CD4-positive, alpha-beta memory T cell (primary cell): ENCODE measurements at regions not wholly inside any gene's neighbourhood (a gene's known extent, or its start where the extent isn't known, plus 50 kb on each side); places are given as distances from the start of the nearest gene placed in this dataset.

Experiments used
- CTCF ChIA-PET: fragments of 350-600 bp; sonication (Branson Sonifier 250); formaldehyde crosslinking; loops from one replicate; lab custom pipeline; 2021; ENCODE audit warnings: inconsistent platforms; ENCODE audit not compliant: partially characterized antibody; lab: Charles Lee
- POLR2A ChIA-PET: fragments of 350-600 bp; sonication (Branson Sonifier 250); formaldehyde crosslinking; loops from one replicate; lab custom pipeline; 2021; ENCODE audit not compliant: partially characterized antibody; lab: Charles Lee
- DNase-seq, 5 donors: peaks; one replicate each; pipeline versions ENCODE4 v3.0.0 to v3.0.0-alpha.2; 2020 to 2022; ENCODE audit warnings: mixed read lengths in 1 of 5
- H3K27ac ChIP-seq: one replicate; pipeline ENCODE4 v1.7.0; 2013; ENCODE audit warnings: low read depth, low read length
- H3K27me3 ChIP-seq: 2 replicates; pipeline ENCODE4 v1.7.0; 2013; ENCODE audit warnings: mild to moderate bottlenecking, low read length, moderate library complexity; ENCODE audit not compliant: insufficient read depth
- H3K36me3 ChIP-seq: 2 replicates; pipeline ENCODE4 v1.7.0; 2013; ENCODE audit warnings: mild to moderate bottlenecking, low read length, moderate library complexity; ENCODE audit not compliant: insufficient read depth
- H3K4me1 ChIP-seq: 2 replicates; pipeline ENCODE4 v1.7.0; 2013; ENCODE audit warnings: mild to moderate bottlenecking, low read length, moderate library complexity; ENCODE audit not compliant: insufficient read depth
- H3K4me3 ChIP-seq, 2 donors: one replicate each; pipeline ENCODE4 v1.7.0; 2013; ENCODE audit warnings: low read length in 2 of 2, mild to moderate bottlenecking in 1 of 2
- H3K9me3 ChIP-seq, 2 donors: one replicate each; pipeline ENCODE4 v1.7.0; 2013; ENCODE audit warnings: low read length in 2 of 2, control low read depth in 1 of 2; ENCODE audit not compliant: control insufficient read depth in 1 of 2
- H3K27ac Mint-ChIP-seq, 7 donors: one replicate each; pipeline ENCODE4 v1.8.0; 2020 to 2021; ENCODE audit warnings: mixed read lengths in 7 of 7, mild to moderate bottlenecking in 6 of 7, inconsistent platforms in 3 of 7, moderate library complexity in 3 of 7
- H3K27me3 Mint-ChIP-seq, 2 donors: one replicate each; pipeline ENCODE4 v1.8.0; 2020 to 2021; ENCODE audit warnings: mixed read lengths in 2 of 2
- H3K36me3 Mint-ChIP-seq, 2 donors: one replicate each; pipeline ENCODE4 v1.8.0; 2020 to 2021; ENCODE audit warnings: mixed read lengths in 2 of 2, inconsistent platforms in 1 of 2, mild to moderate bottlenecking in 1 of 2
- H3K4me1 Mint-ChIP-seq, 4 donors: one replicate each; pipeline ENCODE4 v1.8.0; 2020 to 2021; ENCODE audit warnings: mixed read lengths in 4 of 4, mild to moderate bottlenecking in 1 of 4
- H3K4me3 Mint-ChIP-seq, 8 donors: one replicate each; pipeline ENCODE4 v1.8.0; 2020 to 2021; ENCODE audit warnings: mixed read lengths in 8 of 8, mild to moderate bottlenecking in 7 of 8, moderate library complexity in 6 of 8, inconsistent platforms in 3 of 8
- H3K9me3 Mint-ChIP-seq, 8 donors: one replicate each; pipeline ENCODE4 v1.8.0; 2020 to 2021; ENCODE audit warnings: mixed read lengths in 8 of 8, mild to moderate bottlenecking in 5 of 8, inconsistent platforms in 3 of 8, moderate library complexity in 1 of 8
- intact Hi-C: fragments of 100-400 bp; cut with micrococcal nuclease; formaldehyde crosslinking; loops from one replicate; pipeline ENCODE4 v1.15.1; 2023

DNA sequence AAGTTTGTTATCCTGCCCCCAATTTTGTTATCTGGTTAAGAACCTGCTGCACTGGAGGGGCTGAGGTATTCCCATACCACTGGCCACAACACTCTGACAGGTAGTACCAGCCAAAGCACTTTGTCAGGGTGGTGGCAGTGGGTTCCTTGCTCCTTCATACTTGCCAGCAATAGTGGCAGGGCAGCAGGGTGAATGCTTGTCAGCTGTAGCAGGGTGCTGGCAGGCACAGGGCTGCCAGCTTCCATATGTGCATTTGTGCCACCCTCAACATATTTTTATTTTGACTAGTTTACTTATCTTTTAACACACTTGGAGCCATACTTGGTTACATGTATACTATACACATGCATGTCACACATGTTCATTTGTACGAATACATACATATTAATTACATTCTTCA lies 294.0 kb upstream of the VWC2 start:
- intact Hi-C loops, result no loop called here
- H3K9me3 ChIP-seq, result no peaks in the 10 kb centered on the region
- POLR2A ChIA-PET, result no interaction called here
- Mint-ChIP-seq H3K9me3 (peaks cover 0 to 26% (median 5%) of the 10 kb centered on the region in 8 donors), H3K27ac (no peak overlapping the region), H3K36me3 (no peaks in the 10 kb centered on the region), H3K27me3 (no peaks in the 10 kb centered on the region), H3K4me1 (no peaks in the 10 kb centered on the region), H3K4me3 (no peak overlapping the region)
- H3K4me3 ChIP-seq, result no peak overlapping the region
- no peaks in the 10 kb centered on the region for H3K4me1 ChIP-seq
- no peaks in the 10 kb centered on the region for H3K27me3 ChIP-seq
- no peak for DNase-seq
- no peak overlapping the region for H3K27ac ChIP-seq
- CTCF ChIA-PET, result no interaction called here
- no peaks in the 10 kb centered on the region for H3K36me3 ChIP-seq

DNA sequence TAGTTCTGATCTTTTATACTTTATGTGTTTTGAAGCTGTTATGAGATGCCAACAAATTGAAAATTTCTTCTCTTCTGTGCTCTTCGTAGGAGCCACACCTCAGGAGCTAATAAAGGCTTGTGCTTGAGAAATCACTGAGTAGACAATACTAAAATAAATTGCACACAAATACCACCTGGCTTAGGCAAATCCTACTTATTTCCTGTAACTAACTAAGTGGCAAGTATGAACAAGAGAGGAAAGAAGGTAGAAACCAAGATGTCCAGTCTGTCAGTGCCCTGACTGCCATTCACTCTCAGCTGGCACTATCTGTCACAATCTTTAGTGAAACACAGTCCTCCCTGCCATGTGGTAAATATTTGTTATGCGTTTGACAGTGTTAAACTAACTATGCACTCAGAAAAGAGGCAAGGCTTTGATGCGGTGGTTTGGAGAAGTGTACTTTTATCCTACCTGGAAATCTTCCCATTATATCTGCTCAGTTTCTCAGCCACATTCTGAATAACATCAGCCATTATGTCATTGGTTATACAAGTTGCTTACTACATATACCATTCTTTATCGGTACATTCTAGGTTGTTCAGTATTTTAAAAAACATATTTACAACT lies 293.4 kb upstream of the VWC2 start:
- Histone ChIP-seq H3K9me3 (no peaks in the 10 kb centered on the region), H3K36me3 (no peaks in the 10 kb centered on the region), H3K27ac (no peak overlapping the region), H3K4me3 (no peak overlapping the region), H3K4me1 (no peaks in the 10 kb centered on the region), H3K27me3 (no peaks in the 10 kb centered on the region)
- CTCF ChIA-PET, result no interaction called here
- intact Hi-C loops, result no loop called here
- Mint-ChIP-seq H3K27ac (no peak overlapping the region), H3K27me3 (no peaks in the 10 kb centered on the region), H3K4me3 (no peak overlapping the region), H3K4me1 (no peaks in the 10 kb centered on the region), H3K36me3 (no peaks in the 10 kb centered on the region), H3K9me3 (peaks cover 0 to 26% (median 6%) of the 10 kb centered on the region in 8 donors)
- DNase-seq, result no peak
- POLR2A ChIA-PET, result no interaction called here

DNA sequence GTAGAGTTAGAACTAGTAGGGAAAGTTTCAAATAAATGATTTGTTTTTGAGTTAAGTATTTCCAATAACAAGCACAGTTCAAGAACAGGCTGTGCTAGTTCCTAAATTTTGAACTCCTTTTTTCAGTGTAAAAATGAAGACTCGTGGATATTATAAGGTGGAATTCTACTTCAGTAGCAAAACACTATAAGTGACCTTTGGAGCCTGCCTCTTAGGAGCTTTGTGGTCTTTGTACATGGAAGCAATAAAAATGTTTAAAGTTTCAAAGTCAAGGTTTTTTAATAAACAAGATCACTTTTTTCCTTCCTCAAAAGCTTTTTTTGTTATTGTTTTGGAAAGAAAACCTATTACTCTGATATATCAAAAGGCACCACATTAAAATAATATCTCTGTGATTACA lies 292.4 kb upstream of the VWC2 start:
- no peak for DNase-seq
- H3K27me3 ChIP-seq, result no peaks in the 10 kb centered on the region
- no peaks in the 10 kb centered on the region for H3K9me3 ChIP-seq
- no peaks in the 10 kb centered on the region for H3K4me1 Mint-ChIP-seq
- H3K4me3 Mint-ChIP-seq, result no peak overlapping the region
- CTCF ChIA-PET, result no interaction called here
- POLR2A ChIA-PET, result no interaction called here
- no peak overlapping the region for H3K27ac ChIP-seq
- no peak overlapping the region for H3K27ac Mint-ChIP-seq
- H3K36me3 Mint-ChIP-seq, result no peaks in the 10 kb centered on the region
- H3K4me1 ChIP-seq, result no peaks in the 10 kb centered on the region
- intact Hi-C loops, result no loop called here
- H3K4me3 ChIP-seq, result no peak overlapping the region
- H3K27me3 Mint-ChIP-seq, result no peaks in the 10 kb centered on the region
- H3K36me3 ChIP-seq, result no peaks in the 10 kb centered on the region
- H3K9me3 Mint-ChIP-seq, result peaks cover 0 to 23% (median 5%) of the 10 kb centered on the region in 8 donors

DNA sequence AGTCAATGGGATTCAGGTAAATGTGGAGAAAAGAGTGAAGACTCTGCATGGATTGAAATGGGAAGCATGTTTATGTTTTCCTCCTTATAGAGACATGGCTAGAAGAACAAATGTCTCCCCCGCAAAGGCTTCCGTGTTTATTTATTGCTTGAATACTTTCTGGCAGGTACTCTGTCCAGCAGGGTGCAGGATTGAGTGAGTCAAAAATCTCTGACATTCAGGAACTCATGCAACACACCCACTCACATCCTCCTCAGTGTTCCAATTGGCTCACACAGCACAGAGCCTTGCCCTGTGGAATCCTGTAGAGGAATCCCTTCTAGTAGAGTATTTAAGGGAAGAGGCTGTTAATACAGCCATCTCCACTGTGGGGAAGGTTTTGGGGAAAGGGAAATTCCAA lies 290.3 kb upstream of the VWC2 start:
- ChIA-PET POLR2A (no interaction called here), CTCF (no interaction called here)
- Mint-ChIP-seq H3K9me3 (peaks cover 0 to 12% (median 3%) of the 10 kb centered on the region in 8 donors), H3K27ac (no peak overlapping the region), H3K4me3 (no peak overlapping the region), H3K27me3 (no peaks in the 10 kb centered on the region), H3K36me3 (no peaks in the 10 kb centered on the region), H3K4me1 (no peaks in the 10 kb centered on the region)
- H3K4me3 ChIP-seq, result no peak overlapping the region
- H3K27ac ChIP-seq, result no peak overlapping the region
- H3K4me1 ChIP-seq, result no peaks in the 10 kb centered on the region
- intact Hi-C loops, result no loop called here
- H3K27me3 ChIP-seq, result no peaks in the 10 kb centered on the region
- H3K36me3 ChIP-seq, result no peaks in the 10 kb centered on the region
- H3K9me3 ChIP-seq, result no peaks in the 10 kb centered on the region
- DNase-seq, result no peak

DNA sequence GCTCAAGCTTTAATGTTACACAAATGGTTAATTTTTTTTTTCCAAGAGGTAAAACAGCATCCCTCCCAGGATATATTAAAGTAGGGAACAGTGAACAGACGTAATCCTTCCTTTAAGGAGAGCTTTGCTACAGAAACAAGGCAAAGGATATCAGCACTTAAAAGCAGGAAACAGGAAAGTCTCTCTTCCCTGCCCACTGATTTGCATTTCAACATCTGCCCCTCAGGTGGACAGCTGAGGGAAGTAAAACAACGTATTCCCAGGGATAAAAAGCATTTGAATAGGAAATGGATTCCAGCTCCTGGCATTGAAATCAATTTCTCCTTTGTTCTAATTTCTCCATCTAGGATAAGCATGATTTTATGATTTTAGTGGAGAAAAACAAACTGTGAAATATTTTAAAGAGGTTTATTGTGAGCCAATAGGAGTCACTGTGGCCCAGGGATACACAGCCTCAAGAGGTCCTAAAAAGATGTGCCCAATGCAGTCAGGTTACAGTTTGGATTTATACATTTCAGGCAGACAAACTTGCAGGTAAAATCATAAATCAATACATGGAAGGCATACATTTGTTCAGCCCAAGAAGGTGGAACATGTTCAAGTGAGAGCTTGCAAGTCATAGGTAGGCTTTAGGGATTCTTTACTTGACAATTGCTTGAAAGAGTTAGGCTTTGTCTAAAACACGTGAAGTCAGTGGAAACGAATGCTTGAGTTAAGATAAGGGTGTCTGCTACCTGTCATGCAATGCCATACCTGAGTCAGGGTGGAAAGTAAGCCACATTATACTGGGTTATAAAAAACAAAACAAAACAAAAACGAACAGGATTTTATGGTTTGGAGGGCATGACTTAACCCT lies 286.2 kb upstream of the VWC2 start:
- H3K9me3 Mint-ChIP-seq, result peaks cover 0 to 10% (median 4%) of the 10 kb centered on the region in 8 donors
- CTCF ChIA-PET, result no interaction called here
- intact Hi-C loops, result no loop called here
- H3K27ac Mint-ChIP-seq, result no peak overlapping the region
- no peaks in the 10 kb centered on the region for H3K4me1 ChIP-seq
- no peaks in the 10 kb centered on the region for H3K27me3 ChIP-seq
- POLR2A ChIA-PET, result no interaction called here
- no peaks in the 10 kb centered on the region for H3K36me3 Mint-ChIP-seq
- H3K4me1 Mint-ChIP-seq, result no peaks in the 10 kb centered on the region
- H3K27me3 Mint-ChIP-seq, result no peaks in the 10 kb centered on the region
- no peak overlapping the region for H3K27ac ChIP-seq
- H3K4me3 ChIP-seq, result no peak overlapping the region
- no peaks in the 10 kb centered on the region for H3K9me3 ChIP-seq
- H3K4me3 Mint-ChIP-seq, result no peak overlapping the region
- H3K36me3 ChIP-seq, result no peaks in the 10 kb centered on the region
- DNase-seq, result no peak

DNA sequence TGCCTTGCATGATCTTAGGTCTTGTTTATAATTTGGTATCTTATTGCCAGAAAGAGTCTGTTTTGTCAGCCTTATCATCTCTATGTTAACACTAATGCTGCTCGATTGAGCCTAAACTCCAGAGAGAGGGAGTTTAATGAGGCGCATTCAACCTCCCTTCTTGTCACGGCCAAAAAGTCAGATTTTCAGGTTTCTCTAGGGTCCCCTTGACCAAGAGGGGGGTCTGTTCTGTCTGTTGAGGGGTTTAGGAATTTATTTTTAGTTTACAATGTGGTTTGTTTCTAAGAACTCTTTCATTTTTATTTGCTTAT lies 285.7 kb upstream of the VWC2 start:
- Mint-ChIP-seq H3K27ac (no peak overlapping the region), H3K4me1 (no peaks in the 10 kb centered on the region), H3K27me3 (no peaks in the 10 kb centered on the region), H3K4me3 (no peak overlapping the region), H3K9me3 (peaks cover 0 to 10% (median 4%) of the 10 kb centered on the region in 8 donors), H3K36me3 (no peaks in the 10 kb centered on the region)
- no peaks in the 10 kb centered on the region for H3K36me3 ChIP-seq
- no peaks in the 10 kb centered on the region for H3K9me3 ChIP-seq
- intact Hi-C loops, result no loop called here
- no peaks in the 10 kb centered on the region for H3K27me3 ChIP-seq
- no peak for DNase-seq
- no peak overlapping the region for H3K4me3 ChIP-seq
- H3K4me1 ChIP-seq, result no peaks in the 10 kb centered on the region
- ChIA-PET CTCF (no interaction called here), POLR2A (no interaction called here)
- H3K27ac ChIP-seq, result no peak overlapping the region

DNA sequence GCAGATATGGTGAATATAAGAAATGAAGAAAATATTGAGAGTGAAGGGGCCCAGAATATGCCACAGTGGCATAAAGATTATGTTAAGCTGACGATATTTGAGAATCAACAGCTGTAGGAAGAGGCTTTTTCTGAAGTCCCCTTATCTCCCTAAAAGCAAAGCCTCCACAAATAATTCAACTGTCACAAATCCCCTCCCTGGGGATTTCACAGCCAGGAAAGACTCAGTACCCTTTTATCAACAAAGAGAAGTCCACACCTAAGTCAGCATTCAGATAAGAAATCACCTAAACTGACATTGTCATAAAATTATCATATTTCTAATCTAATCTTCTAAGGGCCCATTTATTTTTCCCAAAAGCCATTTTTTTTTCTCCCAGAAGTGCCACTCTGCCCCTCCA lies 284.9 kb upstream of the VWC2 start:
- Mint-ChIP-seq H3K4me1 (no peaks in the 10 kb centered on the region), H3K36me3 (no peaks in the 10 kb centered on the region), H3K9me3 (peaks cover 0 to 10% (median 4%) of the 10 kb centered on the region in 8 donors), H3K27me3 (no peaks in the 10 kb centered on the region), H3K27ac (no peak overlapping the region), H3K4me3 (no peak overlapping the region)
- Histone ChIP-seq H3K9me3 (no peaks in the 10 kb centered on the region), H3K4me3 (no peak overlapping the region), H3K4me1 (no peaks in the 10 kb centered on the region), H3K27me3 (no peaks in the 10 kb centered on the region), H3K36me3 (no peaks in the 10 kb centered on the region), H3K27ac (no peak overlapping the region)
- ChIA-PET CTCF (no interaction called here), POLR2A (no interaction called here)
- no peak for DNase-seq
- intact Hi-C loops, result no loop called here
